Calu3 (cell line): ENCODE measurements at regions not wholly inside any gene's neighbourhood (a gene's known extent, or its start where the extent isn't known, plus 50 kb on each side); places are given as distances from the start of the nearest gene placed in this dataset.

Experiments used
- BruUV-seq: library from RNA; stranded (reverse); fragments of 400-500 nt; replicated peaks from 2 replicates; lab custom pipeline; 2021; lab: Mats Ljungman, UMichigan
- CTCF ChIA-PET: fragments of 300-600 bp; sonication (Branson Sonifier 250); formaldehyde crosslinking; loops from one replicate; lab custom pipeline; 2022; ENCODE audit warnings: antibody characterized with exemption; lab: Charles Lee
- DNase-seq: peaks from one replicate; pipeline ENCODE4 v3.0.0; 2022
- H3K27ac Mint-ChIP-seq: one replicate; pipeline ENCODE4 v1.8.0; 2022; ENCODE audit warnings: mixed read lengths; ENCODE audit not compliant: unreplicated experiment
- H3K27me3 Mint-ChIP-seq: one replicate; pipeline ENCODE4 v1.8.0; 2022; ENCODE audit warnings: mixed read lengths; ENCODE audit not compliant: unreplicated experiment
- H3K36me3 Mint-ChIP-seq: one replicate; pipeline ENCODE4 v1.8.0; 2022; ENCODE audit warnings: mild to moderate bottlenecking, moderate library complexity, mixed read lengths; ENCODE audit not compliant: insufficient read depth, unreplicated experiment
- H3K4me1 Mint-ChIP-seq: one replicate; pipeline ENCODE4 v1.8.0; 2022; ENCODE audit warnings: mild to moderate bottlenecking, low read depth, mixed read lengths; ENCODE audit not compliant: unreplicated experiment
- H3K4me3 Mint-ChIP-seq: one replicate; pipeline ENCODE4 v1.8.0; 2022; ENCODE audit warnings: mild to moderate bottlenecking, low read depth, moderate library complexity, mixed read lengths; ENCODE audit not compliant: unreplicated experiment
- H3K9me3 Mint-ChIP-seq: one replicate; pipeline ENCODE4 v1.8.0; 2022; ENCODE audit warnings: low read depth, mixed read lengths; ENCODE audit not compliant: unreplicated experiment
- CTCF ChIP-seq: fragments of 200-600 bp; IDR thresholded peaks from one replicate; pipeline ENCODE4 v1.8.0; 2022; ENCODE audit warnings: antibody characterized with exemption; ENCODE audit not compliant: unreplicated experiment
- intact Hi-C: fragments of 100-400 bp; cut with micrococcal nuclease; formaldehyde crosslinking; loops from one replicate; pipeline ENCODE4 v1.10.0; 2022; ENCODE audit not compliant: unreplicated experiment

GRCh38 chr6:148620579-148621298, 126.1 kb upstream of the UST start:
- TF ChIP-seq CTCF = no peak
- DNase-seq = no peak
- CTCF ChIA-PET = no interaction called here

GRCh38 chr6:148625609-148626008, 121.2 kb upstream of the UST start:
- DNase-seq = no peak
- Mint-ChIP-seq H3K4me1 (peaks cover 9% of the 10 kb centered on the region), H3K27me3 (no peaks in the 10 kb centered on the region), H3K4me3 (no peak overlapping the region), H3K36me3 (no peaks in the 10 kb centered on the region), H3K27ac (no peak overlapping the region), H3K9me3 (no peaks in the 10 kb centered on the region)
- BruUV-seq = no TSS peak
- CTCF ChIA-PET = no interaction called here
- intact Hi-C loops = no loop called here
- no peak for TF ChIP-seq CTCF

More at GRCh38 chr6:148620579-148621298, 126.1 kb upstream of the UST start:
- Mint-ChIP-seq H3K27ac (no peak overlapping the region), H3K4me3 (no peak overlapping the region), H3K36me3 (no peaks in the 10 kb centered on the region), H3K27me3 (peaks cover 13% of the 10 kb centered on the region), H3K4me1 (no peaks in the 10 kb centered on the region), H3K9me3 (no peaks in the 10 kb centered on the region)
- no TSS peak for BruUV-seq
- intact Hi-C loops = no loop called here

GRCh38 chr6:148628251-148628650, 118.6 kb upstream of the UST start:
- H3K4me3 Mint-ChIP-seq = no peak overlapping the region
- BruUV-seq = no TSS peak
- DNase-seq = no peak
- peaks cover 9% of the 10 kb centered on the region for H3K4me1 Mint-ChIP-seq
- H3K27ac Mint-ChIP-seq = no peak overlapping the region
- TF ChIP-seq CTCF = no peak
- no peaks in the 10 kb centered on the region for H3K27me3 Mint-ChIP-seq
- intact Hi-C loops = no loop called here
- H3K36me3 Mint-ChIP-seq = no peaks in the 10 kb centered on the region
- CTCF ChIA-PET = no interaction called here
- H3K9me3 Mint-ChIP-seq = no peaks in the 10 kb centered on the region

GRCh38 chr6:148629181-148629580, 117.6 kb upstream of the UST start:
- no peak for DNase-seq
- peaks cover 9% of the 10 kb centered on the region for H3K4me1 Mint-ChIP-seq
- intact Hi-C loops = no loop called here
- TF ChIP-seq CTCF = no peak
- no peak overlapping the region for H3K27ac Mint-ChIP-seq
- no TSS peak for BruUV-seq
- H3K36me3 Mint-ChIP-seq = no peaks in the 10 kb centered on the region
- no peaks in the 10 kb centered on the region for H3K27me3 Mint-ChIP-seq
- no peaks in the 10 kb centered on the region for H3K9me3 Mint-ChIP-seq
- H3K4me3 Mint-ChIP-seq = no peak overlapping the region
- CTCF ChIA-PET = no interaction called here
